ENCODE measurements at regions not wholly inside any gene's neighbourhood (a gene's known extent, or its start where the extent isn't known, plus 50 kb on each side); places are given as distances from the start of the nearest gene placed in this dataset.

DNA sequence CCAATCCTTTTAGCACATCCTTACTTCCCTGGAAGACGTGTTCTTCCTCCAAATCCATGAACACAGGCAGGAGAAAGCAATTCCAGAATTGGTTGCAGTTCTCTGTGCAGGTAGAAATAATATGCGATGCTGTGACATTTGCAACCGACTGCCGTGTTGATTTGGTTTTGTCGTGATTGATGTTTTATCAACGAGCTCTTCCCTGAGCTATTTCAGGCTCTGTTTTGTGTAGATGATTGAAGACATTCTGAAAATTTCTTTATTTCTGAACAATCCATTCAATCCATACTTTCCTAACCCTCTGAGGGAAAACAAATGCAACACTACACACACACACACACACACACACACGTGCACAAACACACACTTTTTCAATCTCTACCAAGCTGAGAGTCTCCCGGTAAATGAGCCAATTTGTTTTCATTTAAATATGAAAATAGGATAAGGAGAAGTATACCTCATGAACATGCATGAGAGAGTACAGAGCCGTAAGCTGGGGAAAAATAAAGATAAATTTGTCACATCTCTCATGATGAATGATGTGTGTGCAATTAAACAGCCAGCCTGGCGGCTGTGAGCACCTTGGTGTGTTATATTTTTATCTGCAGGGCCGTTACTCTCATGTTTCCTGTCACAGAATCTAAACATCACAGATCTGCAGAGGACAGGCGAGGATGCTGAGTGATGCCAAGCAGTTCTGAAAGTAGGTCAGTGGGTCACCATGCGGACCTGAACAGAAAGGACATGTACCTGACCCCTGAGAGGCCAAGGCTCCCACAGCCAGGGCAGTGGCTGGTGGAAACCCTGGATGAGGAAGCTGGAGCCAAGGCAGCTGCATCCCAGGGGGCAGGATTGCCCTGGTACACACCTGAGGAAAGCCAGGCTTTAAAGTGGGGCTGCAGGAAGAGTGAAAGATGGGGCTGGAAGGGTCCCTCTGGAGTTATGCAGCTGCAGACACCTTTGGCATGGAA, 64.8 kb downstream of the PDCL3 start:
- H3K4me3 ChIP-seq (ENCODE audit: low read length) = no peak overlapping the region
- DNase-seq (ENCODE audit: low read depth, low spot score) = no peak

DNA sequence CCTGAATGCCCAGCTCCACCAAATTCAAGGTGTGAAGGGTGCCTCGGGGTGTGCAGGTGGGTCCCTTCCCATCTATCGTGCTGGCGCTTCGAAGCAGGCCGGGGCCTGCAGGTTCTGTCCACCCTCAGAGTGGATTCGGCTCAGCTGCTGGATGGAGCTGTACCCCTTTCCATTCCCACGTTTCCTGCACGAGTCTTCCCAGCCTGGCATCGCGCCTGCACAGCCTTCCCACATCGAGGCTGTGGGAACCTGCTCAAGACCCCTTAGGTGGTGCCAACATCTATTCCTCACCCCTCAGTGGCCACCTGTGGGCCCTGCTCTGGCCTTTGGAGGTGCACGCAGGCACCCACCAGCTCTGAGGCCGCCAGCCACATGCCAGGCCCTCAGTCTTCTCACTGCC, 65.7 kb downstream of the PDCL3 start:
- no peak overlapping the region for H3K4me3 ChIP-seq (ENCODE audit: low read length)
- no peak for DNase-seq (ENCODE audit: low read depth, low spot score)

DNA sequence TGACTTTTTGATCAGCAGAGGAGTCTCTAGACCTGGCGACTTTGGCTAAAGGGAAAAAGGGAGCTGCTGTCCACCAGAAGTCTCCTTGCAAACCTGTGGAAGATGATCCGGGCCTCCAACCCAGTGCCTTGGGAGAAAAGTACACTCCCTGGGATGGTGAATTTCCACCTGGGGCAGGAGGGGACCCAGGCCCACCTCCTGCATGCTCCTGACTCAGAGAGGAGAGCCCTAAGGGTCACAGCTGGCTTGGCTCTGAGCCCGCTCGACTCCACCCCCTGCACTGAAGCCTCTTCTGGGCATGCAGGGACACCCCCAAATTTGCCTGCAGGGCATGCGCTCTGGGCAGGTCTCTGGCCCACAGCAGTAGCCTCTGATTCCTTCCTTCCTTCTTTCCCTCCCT, 66.5 kb downstream of the PDCL3 start:
- no peak for DNase-seq (ENCODE audit: low read depth, low spot score)
- no peak overlapping the region for H3K4me3 ChIP-seq (ENCODE audit: low read length)

DNA sequence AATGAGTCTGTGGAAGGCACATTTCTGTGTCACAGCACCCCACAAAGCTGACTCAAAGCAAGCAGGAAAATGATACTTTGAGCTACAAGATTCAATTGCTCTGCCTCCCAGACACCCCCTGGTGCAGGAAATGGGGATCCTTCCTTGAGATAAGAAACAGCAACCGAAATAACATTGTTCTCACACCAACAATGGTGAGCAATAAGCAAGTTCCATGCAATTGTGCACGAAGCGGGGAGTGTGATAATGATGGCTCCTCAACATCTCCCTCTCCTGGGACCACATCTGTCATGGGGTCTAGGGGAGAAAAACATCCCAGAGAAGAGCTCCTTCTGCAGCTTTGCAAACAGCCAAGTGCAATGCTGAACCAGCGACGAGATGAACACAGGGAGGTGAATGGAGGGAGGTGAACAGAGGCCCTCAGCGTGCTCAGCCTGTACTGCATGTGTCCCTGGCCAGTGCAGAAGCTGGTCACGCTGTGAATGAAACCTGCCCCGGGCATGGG, 67.7 kb downstream of the PDCL3 start:
- H3K4me3 ChIP-seq (ENCODE audit: low read length) = no peak overlapping the region
- DNase-seq (ENCODE audit: low read depth, low spot score) = peak; percentile 16

DNA sequence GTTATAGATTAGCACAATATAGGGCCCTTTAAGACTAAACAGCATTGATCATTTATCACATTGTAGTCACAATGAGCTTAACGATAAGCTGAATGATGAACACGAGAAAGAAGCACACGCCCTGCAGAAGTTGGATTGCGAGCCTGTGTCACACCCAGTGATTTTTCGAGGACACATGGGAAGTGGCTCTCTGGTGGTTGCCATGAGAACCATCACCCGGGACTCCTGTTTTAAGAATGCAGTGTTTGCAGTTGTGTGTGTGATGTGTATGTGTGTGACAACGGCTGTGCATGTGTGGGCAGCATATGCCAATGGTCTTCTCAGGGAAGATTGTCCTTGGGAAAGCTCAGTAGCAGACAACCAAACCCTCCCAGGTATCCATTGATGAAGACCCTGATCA, 69.2 kb downstream of the PDCL3 start:
- no peak for DNase-seq (ENCODE audit: low read depth, low spot score)
- no peak overlapping the region for H3K4me3 ChIP-seq (ENCODE audit: low read length)

DNA sequence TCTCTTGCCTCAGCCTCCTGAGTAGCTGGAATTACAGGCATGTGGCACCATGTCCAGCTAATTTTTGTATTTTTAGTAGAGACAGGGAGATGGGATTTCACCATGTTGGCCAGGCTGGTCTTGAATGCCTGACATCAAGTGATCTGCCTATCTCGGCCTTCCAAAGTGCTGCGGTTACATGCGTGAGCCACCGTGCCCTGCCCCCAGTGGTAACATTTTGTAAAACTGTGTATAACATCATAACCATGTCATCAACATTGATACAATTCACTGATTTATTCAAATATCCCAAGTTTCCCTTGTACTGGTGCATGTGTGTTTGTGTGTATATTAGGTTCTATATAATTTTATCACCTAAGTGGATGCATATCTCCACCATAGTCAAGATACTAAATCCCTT, 70.0 kb downstream of the PDCL3 start:
- H3K4me3 ChIP-seq (ENCODE audit: low read length) = no peak overlapping the region
- DNase-seq (ENCODE audit: low read depth, low spot score) = no peak

DNA sequence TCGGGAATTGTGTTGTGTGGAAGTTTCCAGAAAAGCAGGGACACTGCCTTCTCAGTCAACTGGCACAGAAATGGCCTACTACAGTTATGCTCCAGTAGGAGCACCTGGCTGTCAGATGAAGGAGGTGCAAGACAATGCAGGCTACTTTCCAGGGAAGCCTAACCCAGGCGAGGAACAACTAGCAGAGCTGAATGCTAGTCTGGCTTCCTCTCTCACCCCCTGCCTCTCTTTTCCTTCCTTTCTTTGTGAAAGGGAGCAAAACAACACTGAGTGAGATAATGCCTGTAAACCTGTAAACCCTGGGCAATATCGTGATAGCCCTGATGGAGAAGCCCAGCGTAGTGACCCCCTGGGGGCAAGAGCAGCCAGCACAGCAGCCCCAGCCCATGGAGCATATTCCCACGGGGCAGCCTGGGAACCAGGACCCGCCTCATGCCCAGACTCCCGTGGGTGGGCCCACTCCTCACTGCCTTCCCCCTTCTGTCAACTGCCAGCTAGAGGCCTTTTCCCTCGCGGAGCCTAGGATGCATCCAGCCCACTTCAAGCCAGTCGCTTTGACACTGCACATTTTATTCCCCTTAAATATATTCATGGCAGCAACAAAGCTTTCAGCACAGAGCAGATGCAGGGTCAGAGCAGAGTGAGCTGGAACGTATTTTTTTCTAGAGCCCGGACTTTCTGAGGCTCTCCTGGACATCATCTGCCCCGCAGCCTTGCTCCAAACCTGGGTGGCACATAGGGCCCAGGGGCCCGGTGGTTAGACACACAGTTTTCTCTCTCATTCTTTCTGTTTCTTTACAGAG, 77.0 kb downstream of the PDCL3 start:
- no peak overlapping the region for H3K4me3 ChIP-seq (ENCODE audit: low read length)
- no peak for DNase-seq (ENCODE audit: low read depth, low spot score)

DNA sequence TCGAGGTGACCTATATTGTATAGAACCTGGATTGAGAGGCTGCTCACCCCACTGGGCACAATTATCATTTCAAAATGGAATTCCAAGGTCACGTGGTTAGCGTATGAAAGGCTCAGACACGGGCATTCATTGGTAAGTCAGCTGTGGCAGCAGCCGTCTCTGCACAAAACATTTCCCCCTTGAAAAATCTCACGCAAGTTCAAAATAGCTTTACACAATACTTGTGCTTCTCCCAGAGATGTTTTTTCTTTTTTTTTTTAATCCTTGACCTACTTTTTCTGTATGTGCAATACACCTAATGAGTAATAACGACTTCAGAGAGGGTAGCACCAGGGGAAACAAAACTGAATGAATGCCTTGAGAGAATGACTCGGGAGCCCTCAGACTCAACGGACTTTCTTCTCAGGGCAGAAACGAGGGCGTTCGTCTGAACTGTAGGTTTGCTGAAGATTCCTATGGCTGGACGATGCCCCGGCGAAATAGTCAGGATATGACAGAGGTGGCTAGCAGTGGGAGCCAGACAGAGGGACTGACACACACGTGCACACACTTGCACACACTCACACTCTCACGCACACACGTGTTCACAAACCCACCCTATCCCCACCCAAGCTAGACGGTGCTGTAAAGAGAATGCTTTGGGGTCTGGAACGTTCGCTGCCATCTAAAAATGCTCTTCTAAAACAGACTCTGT, 77.8 kb downstream of the PDCL3 start:
- no peak for DNase-seq (ENCODE audit: low read depth, low spot score)
- H3K4me3 ChIP-seq (ENCODE audit: low read length) = no peak overlapping the region

DNA sequence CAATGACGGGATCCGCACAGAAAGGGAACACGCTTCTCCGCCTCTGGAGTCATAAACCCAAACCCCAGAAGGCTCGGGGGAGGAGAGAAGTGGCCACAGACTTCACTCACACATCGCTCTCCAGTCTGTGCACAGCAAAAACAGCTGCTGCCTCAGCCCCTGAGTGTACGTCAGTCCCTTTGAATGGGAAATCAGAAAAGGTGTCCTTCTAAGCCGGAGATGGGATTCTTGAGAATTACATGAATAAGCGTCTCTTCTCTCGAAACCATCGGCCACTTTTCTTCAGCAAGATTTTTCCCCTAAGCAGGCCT, 78.3 kb downstream of the PDCL3 start:
- no peak for DNase-seq (ENCODE audit: low read depth, low spot score)
- H3K4me3 ChIP-seq (ENCODE audit: low read length) = no peak overlapping the region

- DNase-seq (ENCODE audit: low read depth, low spot score) = no peak
Observed at GRCh38 chr2:100642425-100642824, 79.6 kb downstream of the PDCL3 start.

DNA sequence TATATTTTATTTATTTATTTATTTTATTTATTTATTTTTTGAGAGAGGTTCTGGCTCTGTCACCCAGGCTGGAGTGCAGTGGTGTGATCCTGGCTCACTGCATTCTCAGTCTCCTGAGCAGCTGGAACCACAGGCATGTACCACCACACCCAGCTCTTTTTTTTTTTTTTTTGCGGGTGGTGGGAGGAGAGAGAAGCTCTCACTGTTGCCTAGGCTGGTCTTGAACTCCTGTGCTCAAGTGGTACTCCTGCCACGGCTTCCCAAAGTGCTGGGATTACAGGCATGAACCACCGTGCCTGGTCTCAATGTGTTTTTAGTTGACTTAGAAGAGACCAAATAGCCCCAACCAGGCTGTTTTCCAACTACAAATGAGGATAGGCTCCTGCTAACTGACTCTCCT, 80.7 kb downstream of the PDCL3 start:
- no peak overlapping the region for H3K4me3 ChIP-seq (ENCODE audit: low read length)
- DNase-seq (ENCODE audit: low read depth, low spot score) = no peak

More at GRCh38 chr2:100642425-100642824, 79.6 kb downstream of the PDCL3 start:
- no peak overlapping the region for H3K4me3 ChIP-seq (ENCODE audit: low read length)

GRCh38 chr2:100643906-100644501, 81.2 kb downstream of the PDCL3 start:
- H3K4me3 ChIP-seq (ENCODE audit: low read length) = no peak overlapping the region

DNA sequence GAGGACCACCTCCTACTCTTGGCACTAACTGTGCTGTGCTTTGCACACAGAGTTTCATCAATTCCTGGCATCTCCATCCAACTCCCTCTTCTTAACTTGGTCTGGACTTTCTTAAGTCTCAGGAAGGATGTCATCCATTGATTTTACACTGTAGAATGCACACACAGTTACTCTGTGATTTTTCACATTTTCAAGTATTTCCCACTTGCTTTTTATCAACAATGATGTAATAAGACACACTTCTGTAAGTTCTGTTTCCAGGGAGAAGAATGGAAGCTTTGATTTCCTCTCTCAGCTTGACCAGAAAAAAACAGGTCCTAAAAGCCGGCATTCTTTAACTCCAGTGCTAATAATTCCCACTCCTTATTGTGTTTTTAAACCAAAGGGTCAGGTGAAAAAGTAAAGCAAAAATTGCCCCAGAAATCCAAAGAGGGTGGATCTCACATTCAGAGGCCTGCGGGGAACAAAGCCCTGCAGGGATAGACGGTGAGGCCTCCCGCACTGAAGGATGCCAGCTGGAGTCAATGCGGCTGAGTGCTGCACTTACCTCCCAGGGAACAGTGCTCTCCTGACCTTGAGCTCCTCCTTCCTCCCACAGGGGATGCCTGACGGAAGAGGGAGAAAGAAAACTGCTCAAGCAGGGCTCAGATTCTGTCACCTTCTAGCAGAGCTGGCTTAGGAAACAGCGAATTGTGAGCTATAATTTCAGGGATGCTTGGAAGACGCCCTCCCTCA, 83.1 kb downstream of the PDCL3 start:
- no peak overlapping the region for H3K4me3 ChIP-seq (ENCODE audit: low read length)
- no peak for DNase-seq (ENCODE audit: low read depth, low spot score)

More at GRCh38 chr2:100643906-100644501, 81.2 kb downstream of the PDCL3 start:
- DNase-seq (ENCODE audit: low read depth, low spot score) = peak; percentile 89

DNA sequence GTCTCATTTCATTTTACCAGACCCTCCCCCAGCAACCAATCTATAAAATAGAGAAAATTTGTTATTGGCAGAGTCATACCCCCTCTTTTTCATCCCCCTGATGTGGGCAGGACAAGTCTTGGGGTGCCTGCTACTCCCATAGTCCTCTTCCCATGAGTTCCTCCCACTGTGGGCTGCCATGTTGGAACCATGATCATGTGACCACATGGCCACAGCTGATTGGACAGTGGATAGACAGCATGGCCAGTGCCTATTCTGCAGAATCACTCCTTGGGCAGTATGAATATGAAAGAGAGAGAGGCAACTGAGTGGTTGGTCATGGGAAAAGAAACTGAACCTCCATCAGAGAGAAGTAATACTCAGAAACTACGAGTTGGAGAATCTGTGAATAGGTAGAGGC, 84.9 kb downstream of the PDCL3 start:
- no peak for DNase-seq (ENCODE audit: low read depth, low spot score)

GRCh38 chr2:100650151-100650550, 87.4 kb downstream of the PDCL3 start:
- H3K4me3 ChIP-seq (ENCODE audit: low read length) = no peak overlapping the region
- no peak for DNase-seq (ENCODE audit: low read depth, low spot score)

More for the DNA sequence above, 84.9 kb downstream of the PDCL3 start:
- no peak overlapping the region for H3K4me3 ChIP-seq (ENCODE audit: low read length)

DNA sequence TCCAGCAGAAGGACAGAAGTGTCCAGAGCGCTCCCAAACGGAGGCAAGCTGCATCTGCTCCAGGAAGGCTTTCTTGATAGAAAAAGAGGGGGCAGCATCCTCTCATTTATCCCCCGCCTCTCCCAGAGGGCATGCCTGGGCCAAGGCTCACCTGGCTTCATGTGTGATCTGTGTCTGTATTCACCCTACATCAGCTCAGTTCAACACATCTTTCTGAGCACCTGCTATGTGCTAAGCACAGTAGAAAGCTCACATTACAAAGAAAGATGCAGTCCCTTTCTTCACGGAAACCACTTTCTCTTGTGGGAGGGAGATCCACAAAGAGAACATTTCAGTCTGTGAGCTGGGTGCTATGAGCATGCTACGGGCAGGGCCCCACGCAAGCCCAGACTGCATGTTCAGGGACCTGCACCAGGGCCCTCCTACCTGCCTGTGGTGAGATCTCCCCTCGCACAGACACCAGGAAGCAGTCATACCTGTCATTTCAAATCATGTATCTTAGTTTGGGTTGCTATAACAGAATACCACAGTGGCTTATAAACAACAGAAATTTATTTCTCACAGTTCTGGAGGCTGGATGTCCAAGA, 90.7 kb downstream of the PDCL3 start:
- no peak for DNase-seq (ENCODE audit: low read depth, low spot score)
- H3K4me3 ChIP-seq (ENCODE audit: low read length) = no peak overlapping the region

GRCh38 chr2:100654611-100655010, 91.8 kb downstream of the PDCL3 start:
- H3K4me3 ChIP-seq (ENCODE audit: low read length) = no peak overlapping the region
- DNase-seq (ENCODE audit: low read depth, low spot score) = no peak

DNA sequence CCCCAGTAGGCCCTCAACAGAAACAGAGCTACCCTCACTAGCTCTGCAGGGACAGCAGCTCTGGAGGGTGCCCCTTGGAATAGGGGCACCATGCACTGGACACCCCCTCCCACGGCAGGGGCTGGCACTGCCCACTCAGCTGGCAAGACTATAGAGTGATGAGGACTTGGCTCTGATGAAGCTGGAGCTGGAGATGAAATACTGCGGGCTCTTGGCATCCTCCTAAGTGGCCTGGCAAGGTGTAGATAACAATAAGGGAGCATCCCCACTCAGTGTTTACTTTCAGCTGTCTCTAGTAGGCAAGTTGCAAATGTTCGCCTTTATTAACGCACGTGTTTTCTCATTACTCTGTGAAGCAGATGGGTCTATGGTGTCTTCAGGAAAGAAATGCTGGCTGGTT, 92.7 kb downstream of the PDCL3 start:
- no peak overlapping the region for H3K4me3 ChIP-seq (ENCODE audit: low read length)
- DNase-seq (ENCODE audit: low read depth, low spot score) = no peak

All from Jurkat, Clone E6-1 (cell line).